H9 (cell line): ENCODE measurements at regions not wholly inside any gene's neighbourhood (a gene's known extent, or its start where the extent isn't known, plus 50 kb on each side); places are given as distances from the start of the nearest gene placed in this dataset.
A peak's percentile ranks its signal among the peaks of the same experiment; 100 is the strongest.

ENCODE experiments used
- DNase-seq: peaks from one replicate; pipeline ENCODE4 v3.0.0-alpha.2; 2017
- H2AFZ ChIP-seq: one replicate; pipeline ENCODE4 v1.6.1; 2013; ENCODE audit warnings: mild to moderate bottlenecking, low read length, control low read depth, moderate library complexity
- H2AK5ac ChIP-seq: 2 replicates; pipeline ENCODE4 v1.6.1; 2013; ENCODE audit warnings: low read length, control low read depth, mixed read lengths; ENCODE audit not compliant: insufficient read length
- H2BK120ac ChIP-seq: one replicate; pipeline ENCODE4 v1.6.1; 2013; ENCODE audit warnings: low read depth, mild to moderate bottlenecking, low read length, control low read depth, inconsistent platforms; ENCODE audit not compliant: poor library complexity, severe bottlenecking
- H2BK12ac ChIP-seq: 2 replicates; pipeline ENCODE4 v1.6.1; 2013; ENCODE audit warnings: low read length, control low read depth, mixed read lengths, low read depth; ENCODE audit not compliant: insufficient read length
- H2BK15ac ChIP-seq: 2 replicates; pipeline ENCODE4 v1.6.1; 2013; ENCODE audit warnings: low read depth, low read length, control low read depth
- H2BK20ac ChIP-seq: one replicate; pipeline ENCODE4 v1.6.1; 2013; ENCODE audit warnings: low read depth, mild to moderate bottlenecking, low read length, control low read depth, inconsistent platforms; ENCODE audit not compliant: poor library complexity, severe bottlenecking
- H2BK5ac ChIP-seq: 2 replicates; pipeline ENCODE4 v1.6.1; 2013; ENCODE audit warnings: low read length, control low read depth, mixed read lengths; ENCODE audit not compliant: insufficient read length
- H3K14ac ChIP-seq: 2 replicates; pipeline ENCODE4 v1.6.1; 2013; ENCODE audit warnings: low read length, control low read depth; ENCODE audit not compliant: insufficient read depth
- H3K18ac ChIP-seq: 2 replicates; pipeline ENCODE4 v1.6.1; 2013; ENCODE audit warnings: low read depth, mild to moderate bottlenecking, mixed read lengths, low read length, control low read depth; ENCODE audit not compliant: insufficient read length
- H3K23ac ChIP-seq: 2 replicates; pipeline ENCODE4 v1.6.1; 2013; ENCODE audit warnings: low read length, control low read depth, mixed read lengths, low read depth; ENCODE audit not compliant: insufficient read length
- H3K23me2 ChIP-seq: 2 replicates; pipeline ENCODE4 v1.6.1; 2013; ENCODE audit warnings: low read depth, mild to moderate bottlenecking, mixed read lengths, low read length, control low read depth; ENCODE audit not compliant: insufficient read length, poor library complexity, severe bottlenecking
- H3K27ac ChIP-seq: 2 replicates; pipeline ENCODE4 v1.5.1; 2013; ENCODE audit warnings: low read length, control low read depth, mixed read lengths, low read depth; ENCODE audit not compliant: insufficient read length
- H3K27me3 ChIP-seq: 2 replicates; pipeline ENCODE4 v1.6.1; 2013; ENCODE audit warnings: low read length, control low read depth, inconsistent platforms; ENCODE audit not compliant: insufficient read depth
- H3K4ac ChIP-seq: 2 replicates; pipeline ENCODE4 v1.6.1; 2013; ENCODE audit warnings: low read depth, mild to moderate bottlenecking, control low read depth, inconsistent platforms, low read length, moderate library complexity
- H3K4me1 ChIP-seq: 2 replicates; pipeline ENCODE4 v1.6.1; 2013; ENCODE audit warnings: low read length, control low read depth, inconsistent platforms; ENCODE audit not compliant: insufficient read depth
- H3K4me2 ChIP-seq: 2 replicates; pipeline ENCODE4 v1.6.1; 2013; ENCODE audit warnings: low read length, control low read depth, mixed read lengths; ENCODE audit not compliant: insufficient read length, insufficient read depth
- H3K56ac ChIP-seq: 2 replicates; pipeline ENCODE4 v1.6.1; 2013; ENCODE audit warnings: low read depth, mild to moderate bottlenecking, mixed read lengths, low read length, control low read depth; ENCODE audit not compliant: insufficient read length
- H3K79me1 ChIP-seq: 2 replicates; pipeline ENCODE4 v1.6.1; 2013; ENCODE audit warnings: low read depth, mild to moderate bottlenecking, moderate library complexity, low read length, control low read depth, inconsistent platforms; ENCODE audit not compliant: insufficient read depth, poor library complexity, severe bottlenecking
- H3K79me2 ChIP-seq: 2 replicates; pipeline ENCODE4 v1.6.1; 2013; ENCODE audit warnings: low read length, control low read depth, inconsistent platforms; ENCODE audit not compliant: insufficient read depth
- H3K9ac ChIP-seq: 2 replicates; pipeline ENCODE4 v1.6.1; 2013; ENCODE audit warnings: low read length, control low read depth, mixed read lengths; ENCODE audit not compliant: insufficient read length; ENCODE audit errors: extremely low read depth
- H3K9me3 ChIP-seq: one replicate; pipeline ENCODE4 v1.6.1; 2013; ENCODE audit warnings: low read depth, low read length, inconsistent platforms; ENCODE audit not compliant: control insufficient read depth
- H3T11ph ChIP-seq: one replicate; pipeline ENCODE4 v1.6.1; 2013; ENCODE audit warnings: mild to moderate bottlenecking, low read length, control low read depth, inconsistent platforms
- H4K20me1 ChIP-seq: one replicate; pipeline ENCODE4 v1.6.1; 2013; ENCODE audit not compliant: control insufficient read depth, insufficient read length, insufficient read depth
- H4K5ac ChIP-seq: 2 replicates; pipeline ENCODE4 v1.6.1; 2013; ENCODE audit warnings: low read depth, mild to moderate bottlenecking, mixed read lengths, low read length, control low read depth; ENCODE audit not compliant: insufficient read length
- H4K8ac ChIP-seq: replicated peaks from 2 replicates; pipeline ENCODE4 v1.6.1; 2013; ENCODE audit warnings: low read length, control low read depth, mixed read lengths, low read depth; ENCODE audit not compliant: insufficient read length
- H4K91ac ChIP-seq: 2 replicates; pipeline ENCODE4 v1.6.1; 2013; ENCODE audit warnings: low read depth, mild to moderate bottlenecking, moderate library complexity, mixed read lengths, low read length, control low read depth; ENCODE audit not compliant: insufficient read length
- H3K27ac Mint-ChIP-seq, 3 experiments: 2 replicates in 2 of 3; 3 replicates in 1 of 3; pipeline ENCODE4 v1.8.0; 2020 to 2021; ENCODE audit warnings: mixed read lengths in 3 of 3, mild to moderate bottlenecking in 1 of 3, moderate library complexity in 1 of 3
- H3K27me3 Mint-ChIP-seq: 2 replicates; pipeline ENCODE4 v1.8.0; 2021; ENCODE audit warnings: low read depth, mild to moderate bottlenecking, moderate library complexity, mixed read lengths
- H3K36me3 Mint-ChIP-seq, 3 experiments: 2 replicates in 2 of 3; 3 replicates in 1 of 3; pipeline ENCODE4 v1.8.0; 2020 to 2021; ENCODE audit warnings: low read depth in 3 of 3, mixed read lengths in 3 of 3; ENCODE audit not compliant: insufficient read depth in 1 of 3
- H3K4me1 Mint-ChIP-seq, 2 experiments: 2 replicates each; pipeline ENCODE4 v1.8.0; 2020; ENCODE audit warnings: mixed read lengths in 2 of 2
- H3K4me3 Mint-ChIP-seq, 2 experiments: 2 replicates in 1 of 2; 3 replicates in 1 of 2; pipeline ENCODE4 v1.8.0; 2020 to 2021; ENCODE audit warnings: mild to moderate bottlenecking in 2 of 2, mixed read lengths in 2 of 2, moderate library complexity in 1 of 2
- H3K9me3 Mint-ChIP-seq, 2 experiments: 2 replicates in 1 of 2; 3 replicates in 1 of 2; pipeline ENCODE4 v1.8.0; 2020; ENCODE audit warnings: mild to moderate bottlenecking in 2 of 2, mixed read lengths in 2 of 2, moderate library complexity in 1 of 2
- CTCF ChIP-seq: fragments of 200-600 bp; sonication (generic); conservative IDR thresholded peaks from 3 replicates; pipeline ENCODE4 v1.8.0; 2021; ENCODE audit warnings: antibody characterized with exemption, mild to moderate bottlenecking
- WGBS: extraction: QIAGEN DNeasy Blood & Tissue Kit; methylation state at CpG from one replicate; pipeline ENCODE4 v1.1.7; 2013; ENCODE audit warnings: missing lambda C conversion rate, low lambda C conversion rate, mixed read lengths; ENCODE audit not compliant: insufficient read length; ENCODE audit errors: extremely low coverage; 5-methylcytosine and 5-hydroxymethylcytosine counted together

- Mint-ChIP-seq H3K4me1 (peaks cover 23 to 25% of the 10 kb centered on the region in 2 experiments), H3K4me3 (no peak overlapping the region), H3K36me3 (peaks cover 4 to 19% (median 7%) of the 10 kb centered on the region in 3 experiments; a peak in 5 of 7 replicates), H3K9me3 (peaks cover 7 to 14% of the 10 kb centered on the region in 2 experiments), H3K27me3 (peaks cover 42% of the 10 kb centered on the region), H3K27ac (peak overlapping the region in 1 of 3 experiments; percentile 61; a peak in 1 of 7 replicates)
- Histone ChIP-seq H3K79me1 (no peaks in the 10 kb centered on the region), H3K56ac (no peak overlapping the region), H3K14ac (no peak overlapping the region), H2BK12ac (no peak overlapping the region), H3K18ac (no peak overlapping the region), H3K9ac (no peak overlapping the region), H2BK20ac (no peak overlapping the region), H2BK5ac (no peak overlapping the region), H4K8ac (no peak overlapping the region), H3T11ph (no peak overlapping the region), H3K4ac (no peak overlapping the region), H4K91ac (no peak overlapping the region), H3K27me3 (peaks cover 12% of the 10 kb centered on the region; the same call in 1 of the 2 replicates), H4K20me1 (no peaks in the 10 kb centered on the region), H3K27ac (no peak overlapping the region), H3K23me2 (no peaks in the 10 kb centered on the region), H2AK5ac (no peak overlapping the region), H2BK15ac (no peak overlapping the region), H3K23ac (no peak overlapping the region), H4K5ac (no peak overlapping the region), H2BK120ac (no peak overlapping the region), H3K4me2 (no peak overlapping the region), H3K79me2 (no peaks in the 10 kb centered on the region), H3K4me1 (peaks cover 2% of the 10 kb centered on the region; the same call in 1 of the 2 replicates), H3K9me3 (no peaks in the 10 kb centered on the region), H2AFZ (no peak overlapping the region)
- TF ChIP-seq CTCF: no peak
- WGBS: no CpG with 5 or more reads among the region's 7 CpGs
- peak; percentile 38 for DNase-seq
Measured at GRCh38 chr14:82805892-82806825, 1272.5 kb upstream of the SEL1L start.
